Stimulated activated naive B cell treated with anti-CD40 and anti-IgM and Interleukin-4, amounts not matched to agents 10 μg/mL and 1 μg/mL and 100 μg/mL, for 72 hours (primary cell): ENCODE measurements at regions not wholly inside any gene's neighbourhood (a gene's known extent, or its start where the extent isn't known, plus 50 kb on each side); places are given as distances from the start of the nearest gene placed in this dataset.

Experiments
- ATAC-seq, 2 donors: fragments of 150-1000 bp; cut with Tn5 transposase; replicated peaks; 2 replicates each; pipeline ENCODE4 v1.10.0; 2021; ENCODE audit warnings: moderate library complexity in 1 of 2
- DNase-seq: peaks from one replicate; pipeline ENCODE4 v3.0.0; 2021
- H3K27ac Mint-ChIP-seq: one replicate; pipeline ENCODE4 v1.8.0; 2022; ENCODE audit warnings: mild to moderate bottlenecking, mixed read lengths
- H3K27me3 Mint-ChIP-seq, 2 donors: one replicate each; pipeline ENCODE4 v1.8.0; 2022; ENCODE audit warnings: mixed read lengths in 2 of 2
- H3K36me3 Mint-ChIP-seq, 2 donors: one replicate each; pipeline ENCODE4 v1.8.0; 2022; ENCODE audit warnings: mixed read lengths in 2 of 2, mild to moderate bottlenecking in 1 of 2
- H3K4me1 Mint-ChIP-seq, 2 donors: one replicate each; pipeline ENCODE4 v1.8.0; 2022; ENCODE audit warnings: mixed read lengths in 2 of 2, mild to moderate bottlenecking in 1 of 2
- H3K4me3 Mint-ChIP-seq, 2 donors: one replicate each; pipeline ENCODE4 v1.8.0; 2022; ENCODE audit warnings: mild to moderate bottlenecking in 2 of 2, mixed read lengths in 2 of 2, moderate library complexity in 1 of 2
- H3K9me3 Mint-ChIP-seq, 2 donors: one replicate each; pipeline ENCODE4 v1.8.0; 2022; ENCODE audit warnings: mixed read lengths in 2 of 2, mild to moderate bottlenecking in 1 of 2

DNA sequence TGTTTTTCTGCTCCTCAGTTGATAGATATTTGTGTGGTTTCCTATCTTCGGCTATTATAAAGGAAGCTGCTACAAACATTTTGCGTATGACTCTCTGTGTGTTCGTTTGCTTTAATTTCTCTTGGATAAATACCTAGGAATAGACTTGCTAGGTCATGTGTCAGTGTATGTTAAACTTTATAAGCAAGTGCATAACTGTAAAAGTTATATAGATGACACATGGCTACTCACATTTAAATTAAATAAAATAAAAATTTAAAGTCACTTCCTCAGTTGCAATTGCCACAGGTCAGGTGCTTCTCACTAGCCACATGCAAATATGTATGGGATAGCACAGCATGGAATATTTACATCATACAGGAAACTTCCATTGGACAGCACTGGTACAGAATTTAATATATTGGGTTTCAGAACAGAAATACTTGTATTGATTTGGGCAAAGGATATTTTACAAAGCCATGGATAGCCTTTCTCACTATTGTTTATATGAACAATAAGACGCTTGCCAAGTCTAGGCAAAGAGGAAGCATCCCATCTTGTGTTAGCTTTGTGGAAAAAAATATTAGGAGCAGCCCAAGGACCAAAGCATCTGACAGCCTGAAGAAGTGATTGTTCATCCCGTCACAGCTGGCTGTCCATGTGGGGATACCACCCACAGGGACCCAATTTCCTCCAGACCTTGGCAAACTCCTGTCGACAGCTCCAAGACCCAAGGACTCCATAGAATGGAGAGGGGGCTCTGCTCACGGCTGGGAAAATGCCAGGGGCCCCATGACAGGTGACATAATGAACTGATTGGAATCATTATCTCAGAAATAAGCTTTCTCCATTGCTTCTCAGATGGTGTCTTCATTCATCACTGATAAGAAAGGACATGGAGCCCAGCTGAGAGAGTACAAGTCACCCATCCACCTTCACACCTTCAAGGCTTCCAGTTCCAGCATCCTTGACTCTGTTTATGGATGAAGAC lies 196.7 kb downstream of the SH3BP4 start:
- DNase-seq: no peak
- no peaks in the 10 kb centered on the region for H3K4me1 Mint-ChIP-seq
- peaks cover 19 to 60% of the 10 kb centered on the region in 2 donors for H3K27me3 Mint-ChIP-seq
- H3K27ac Mint-ChIP-seq: no peak overlapping the region
- ATAC-seq: no peak
- no peak overlapping the region for H3K4me3 Mint-ChIP-seq
- peaks cover 4 to 8% of the 10 kb centered on the region in 2 donors for H3K9me3 Mint-ChIP-seq
- H3K36me3 Mint-ChIP-seq: no peaks in the 10 kb centered on the region

DNA sequence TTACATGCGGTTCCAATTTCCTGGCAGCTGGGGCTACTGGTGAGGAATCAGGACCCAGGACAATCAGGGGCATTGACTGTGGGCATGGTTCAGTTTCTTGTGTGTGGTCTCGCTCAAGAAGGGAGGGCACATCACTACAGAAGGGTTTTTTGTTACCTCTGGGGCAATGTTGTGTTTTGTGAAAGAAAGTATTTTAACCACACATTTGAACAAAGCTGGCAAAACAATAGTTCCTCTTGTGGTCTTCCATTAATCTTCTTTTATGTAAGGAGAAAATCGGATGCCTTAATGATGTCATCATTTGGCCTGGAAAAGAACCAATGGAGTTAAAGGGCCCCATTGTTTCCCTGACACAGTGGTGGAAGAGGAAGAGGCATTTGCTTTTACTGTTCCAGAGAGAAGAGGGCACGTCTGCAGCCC lies 197.4 kb downstream of the SH3BP4 start:
- peaks cover 4 to 8% of the 10 kb centered on the region in 2 donors for H3K9me3 Mint-ChIP-seq
- H3K4me3 Mint-ChIP-seq: no peak overlapping the region
- no peak overlapping the region for H3K27ac Mint-ChIP-seq
- H3K36me3 Mint-ChIP-seq: no peaks in the 10 kb centered on the region
- no peaks in the 10 kb centered on the region for H3K4me1 Mint-ChIP-seq
- DNase-seq: no peak
- no peak for ATAC-seq
- H3K27me3 Mint-ChIP-seq: peaks cover 15 to 57% of the 10 kb centered on the region in 2 donors

- H3K9me3 Mint-ChIP-seq: peaks cover 4 to 8% of the 10 kb centered on the region in 2 donors
- peaks cover 14 to 57% of the 10 kb centered on the region in 2 donors for H3K27me3 Mint-ChIP-seq
- no peak for DNase-seq
- H3K4me1 Mint-ChIP-seq: no peaks in the 10 kb centered on the region
- H3K36me3 Mint-ChIP-seq: no peaks in the 10 kb centered on the region
- H3K27ac Mint-ChIP-seq: no peak overlapping the region
- H3K4me3 Mint-ChIP-seq: no peak overlapping the region
- ATAC-seq: no peak
Observed at GRCh38 chr2:235149736-235150135, 197.9 kb downstream of the SH3BP4 start.

DNA sequence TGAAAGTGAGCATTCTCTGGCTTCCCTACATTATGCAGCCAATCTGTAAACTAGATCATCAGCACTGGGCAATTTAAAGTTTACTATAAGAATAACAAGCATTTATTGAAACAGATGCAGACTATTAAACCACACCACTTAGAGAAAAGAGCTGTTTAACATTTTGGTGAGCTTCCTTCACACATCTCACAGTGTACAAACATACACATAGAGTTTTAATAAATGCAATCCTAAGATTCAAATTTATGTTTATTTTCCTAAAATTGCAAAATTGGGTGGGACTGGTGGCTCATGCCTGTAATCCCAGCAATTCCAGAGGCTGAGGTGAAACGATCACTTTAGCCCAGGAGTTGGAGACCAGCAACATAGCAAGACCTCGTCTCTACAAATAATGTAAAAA lies 199.3 kb downstream of the SH3BP4 start:
- no peak for DNase-seq

DNA sequence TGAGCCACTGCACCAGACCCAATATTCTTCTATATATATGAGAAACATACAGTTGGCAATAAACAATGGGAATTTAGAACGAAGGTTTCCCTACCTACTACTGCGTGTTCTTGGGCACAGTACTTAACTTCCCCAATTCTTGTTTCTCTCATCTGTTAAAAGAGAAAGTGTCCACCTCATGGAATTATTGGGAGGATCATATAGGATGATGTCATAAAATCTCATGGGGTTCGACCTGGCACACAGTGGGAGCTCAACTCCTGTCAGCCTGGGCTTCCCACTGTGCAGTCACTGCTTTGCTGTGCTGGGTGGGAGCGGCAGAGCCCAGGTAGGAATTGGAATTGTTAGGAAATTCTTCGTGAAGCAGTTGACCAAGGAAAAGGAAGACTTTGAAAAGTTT lies 203.3 kb downstream of the SH3BP4 start:
- Mint-ChIP-seq H3K4me3 (no peak overlapping the region), H3K9me3 (no peaks in the 10 kb centered on the region), H3K27me3 (peaks cover 22 to 59% of the 10 kb centered on the region in 2 donors), H3K27ac (no peak overlapping the region), H3K4me1 (no peaks in the 10 kb centered on the region), H3K36me3 (no peaks in the 10 kb centered on the region)
- ATAC-seq: no peak
- DNase-seq: no peak

More for the DNA sequence above, 199.3 kb downstream of the SH3BP4 start:
- Mint-ChIP-seq H3K27me3 (peaks cover 14 to 53% of the 10 kb centered on the region in 2 donors), H3K27ac (no peak overlapping the region), H3K36me3 (no peaks in the 10 kb centered on the region), H3K9me3 (peaks cover 0 to 1% of the 10 kb centered on the region in 2 donors), H3K4me3 (no peak overlapping the region), H3K4me1 (no peaks in the 10 kb centered on the region)
- ATAC-seq: no peak

- no peak for ATAC-seq
- H3K4me1 Mint-ChIP-seq: no peaks in the 10 kb centered on the region
- H3K9me3 Mint-ChIP-seq: no peaks in the 10 kb centered on the region
- H3K27me3 Mint-ChIP-seq: peaks cover 29 to 58% of the 10 kb centered on the region in 2 donors
- no peak for DNase-seq
- H3K36me3 Mint-ChIP-seq: no peaks in the 10 kb centered on the region
- H3K27ac Mint-ChIP-seq: no peak overlapping the region
- H3K4me3 Mint-ChIP-seq: no peak overlapping the region
Observed at GRCh38 chr2:235156055-235156454, 204.2 kb downstream of the SH3BP4 start.

DNA sequence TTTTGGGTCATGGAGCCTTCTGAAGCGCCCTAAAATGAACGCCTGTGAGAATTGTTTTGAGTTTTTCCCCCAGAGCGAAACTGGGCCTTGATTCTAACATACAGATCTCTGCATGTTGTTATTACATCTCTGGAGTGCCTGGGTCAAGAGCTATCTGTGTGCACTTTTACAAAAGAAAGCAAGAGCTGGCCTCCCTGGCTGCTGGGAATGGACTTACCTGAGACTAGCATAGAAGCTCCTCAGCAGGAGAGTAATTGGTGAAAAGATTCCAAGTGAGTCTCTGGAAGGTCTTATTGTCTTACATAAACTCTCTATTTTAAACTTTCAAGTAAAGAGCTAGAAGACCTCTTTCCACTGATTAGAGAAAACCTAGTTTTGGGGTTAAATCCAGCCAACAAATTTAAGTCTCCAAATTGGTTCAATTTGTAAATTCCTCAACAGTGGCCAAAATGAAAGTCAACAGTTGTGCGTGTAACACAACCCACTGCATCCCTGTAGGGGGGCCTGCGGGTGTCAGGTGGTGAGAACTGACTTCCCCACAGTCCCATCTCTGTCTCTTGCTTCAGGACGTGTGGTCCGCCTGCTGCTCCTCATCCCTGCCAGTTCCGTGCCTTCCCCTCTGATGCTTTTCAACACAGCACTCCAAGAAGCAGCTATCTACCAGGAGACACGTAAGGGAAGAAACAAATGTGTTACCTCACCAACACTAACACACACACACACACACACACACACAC lies 206.1 kb downstream of the SH3BP4 start:
- ATAC-seq: no peak
- Mint-ChIP-seq H3K9me3 (no peaks in the 10 kb centered on the region), H3K27ac (no peak overlapping the region), H3K4me3 (no peak overlapping the region), H3K27me3 (peaks cover 35 to 56% of the 10 kb centered on the region in 2 donors), H3K4me1 (no peaks in the 10 kb centered on the region), H3K36me3 (no peaks in the 10 kb centered on the region)
- DNase-seq: no peak

DNA sequence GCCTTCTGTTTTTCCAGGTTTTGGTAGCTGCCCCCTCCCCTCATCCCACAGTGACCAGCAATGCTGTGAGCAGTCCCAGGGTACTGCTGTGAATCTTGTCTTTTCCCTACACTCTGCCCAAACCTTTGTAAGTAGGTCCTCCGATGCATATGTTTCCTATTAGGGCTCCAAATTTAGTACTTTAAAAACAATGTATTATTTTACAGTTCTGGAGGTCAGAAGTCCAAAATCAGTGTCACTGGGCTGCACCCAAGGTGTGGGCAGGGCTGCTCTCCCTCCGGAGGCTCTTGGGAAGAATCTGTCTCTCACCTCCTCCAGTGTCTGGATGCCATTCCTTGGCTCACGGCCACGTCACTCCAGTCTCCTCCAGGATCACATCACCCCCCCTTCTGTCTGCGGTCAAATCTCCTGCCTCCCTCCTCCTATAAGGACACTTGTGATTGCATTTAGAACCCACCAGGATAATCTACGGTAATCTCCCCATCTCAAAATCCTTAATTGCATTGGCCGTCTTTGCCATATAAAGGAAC lies 208.5 kb downstream of the SH3BP4 start:
- H3K4me1 Mint-ChIP-seq: no peaks in the 10 kb centered on the region
- no peaks in the 10 kb centered on the region for H3K9me3 Mint-ChIP-seq
- no peak overlapping the region for H3K4me3 Mint-ChIP-seq
- ATAC-seq (no peak), DNase-seq (no peak)
- H3K27me3 Mint-ChIP-seq: peaks cover 40 to 57% of the 10 kb centered on the region in 2 donors
- H3K27ac Mint-ChIP-seq: no peak overlapping the region
- no peaks in the 10 kb centered on the region for H3K36me3 Mint-ChIP-seq

DNA sequence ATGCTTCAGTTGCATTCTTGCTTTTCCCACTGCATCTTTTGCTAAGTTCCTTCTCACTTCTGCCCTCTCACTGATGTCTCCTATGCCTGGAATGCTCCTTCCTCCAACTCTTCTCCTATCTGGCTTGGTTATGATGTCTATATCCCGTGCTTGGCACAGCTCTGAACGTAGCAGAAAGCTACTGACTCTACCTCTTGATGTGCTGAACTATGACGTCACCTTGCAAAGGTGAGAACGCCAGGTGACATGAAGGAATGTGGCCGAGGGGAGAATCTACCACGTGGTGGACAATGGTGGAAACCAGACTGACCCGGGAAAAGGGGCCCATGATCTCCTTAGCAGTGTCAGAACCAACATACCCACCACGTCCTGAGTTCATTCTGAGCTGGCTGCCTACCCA lies 209.7 kb downstream of the SH3BP4 start:
- Mint-ChIP-seq H3K27ac (no peak overlapping the region), H3K9me3 (no peaks in the 10 kb centered on the region), H3K4me1 (no peaks in the 10 kb centered on the region), H3K36me3 (no peaks in the 10 kb centered on the region), H3K4me3 (no peak overlapping the region), H3K27me3 (peaks cover 41 to 62% of the 10 kb centered on the region in 2 donors)
- ATAC-seq (no peak), DNase-seq (no peak)

DNA sequence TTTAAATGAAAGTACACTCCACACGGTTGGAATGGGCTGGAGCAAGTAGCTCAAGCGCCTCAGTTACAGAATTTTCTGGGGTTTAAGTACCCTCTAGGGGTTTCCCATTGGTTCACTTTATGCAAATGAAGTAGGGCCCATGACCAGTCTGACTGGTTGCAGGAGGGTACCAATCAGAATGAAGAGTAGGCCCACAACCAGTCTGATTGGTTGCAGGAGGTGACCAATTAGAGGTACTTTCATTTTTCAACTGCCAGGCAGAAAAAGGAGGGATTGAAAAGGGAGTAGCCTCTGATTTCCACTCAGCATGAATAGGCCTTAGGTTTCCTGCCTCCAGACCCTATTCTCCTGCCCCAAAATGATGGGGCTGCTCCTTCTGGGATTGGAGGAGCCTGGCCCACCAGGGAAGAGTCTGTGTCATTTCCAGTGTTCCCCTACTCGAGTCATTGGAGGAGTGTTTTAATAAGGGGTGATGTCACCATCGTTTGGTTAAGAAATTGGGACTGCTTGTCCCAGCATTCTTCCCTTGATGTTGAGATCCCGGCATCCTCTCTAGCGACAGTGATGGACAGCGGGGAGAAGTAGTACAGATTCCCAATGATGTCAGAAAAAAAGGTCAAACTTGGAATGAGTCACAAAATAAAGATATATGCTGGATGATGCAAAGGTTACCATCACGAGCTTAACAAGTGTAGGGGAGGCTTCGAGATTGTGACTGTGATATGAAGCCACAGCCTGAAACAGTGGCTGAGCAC lies 210.4 kb downstream of the SH3BP4 start:
- Mint-ChIP-seq H3K4me3 (no peak overlapping the region), H3K27me3 (peaks cover 34 to 59% of the 10 kb centered on the region in 2 donors), H3K27ac (no peak overlapping the region), H3K9me3 (no peaks in the 10 kb centered on the region), H3K36me3 (no peaks in the 10 kb centered on the region), H3K4me1 (no peaks in the 10 kb centered on the region)
- DNase-seq (no peak), ATAC-seq (no peak)

GRCh38 chr2:235162837-235163197 lies 211.0 kb downstream of the SH3BP4 start:
- ATAC-seq: no peak
- no peak overlapping the region for H3K27ac Mint-ChIP-seq
- DNase-seq: no peak
- peaks cover 34 to 57% of the 10 kb centered on the region in 2 donors for H3K27me3 Mint-ChIP-seq
- no peak overlapping the region for H3K4me3 Mint-ChIP-seq
- no peaks in the 10 kb centered on the region for H3K9me3 Mint-ChIP-seq
- H3K4me1 Mint-ChIP-seq: no peaks in the 10 kb centered on the region
- no peaks in the 10 kb centered on the region for H3K36me3 Mint-ChIP-seq

- Mint-ChIP-seq H3K36me3 (no peaks in the 10 kb centered on the region), H3K4me3 (no peak overlapping the region), H3K4me1 (no peaks in the 10 kb centered on the region), H3K27ac (no peak overlapping the region), H3K27me3 (peaks cover 26 to 45% of the 10 kb centered on the region in 2 donors), H3K9me3 (peaks cover 3 to 5% of the 10 kb centered on the region in 2 donors)
- DNase-seq (no peak), ATAC-seq (no peak)
Observed at GRCh38 chr2:235165136-235165535, 213.3 kb downstream of the SH3BP4 start.

DNA sequence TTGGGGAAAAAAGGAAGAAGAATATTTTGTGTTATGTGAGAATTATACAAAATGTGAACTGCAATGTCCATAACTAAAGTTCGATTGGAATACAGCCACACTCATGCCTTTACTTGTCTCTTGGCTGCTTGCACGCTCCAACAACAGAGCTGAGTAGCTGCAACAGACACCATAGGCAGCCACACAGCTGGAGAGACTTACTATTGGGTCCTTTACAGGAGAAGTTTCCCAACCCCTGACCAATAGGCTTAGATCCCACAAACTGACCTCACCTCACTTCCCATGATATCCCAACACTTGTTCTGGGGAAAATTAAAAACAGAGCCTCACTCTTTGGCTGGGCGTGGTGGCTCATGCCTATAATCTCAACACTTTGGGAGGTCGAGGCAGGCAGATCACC lies 213.8 kb downstream of the SH3BP4 start:
- no peak overlapping the region for H3K4me3 Mint-ChIP-seq
- no peak overlapping the region for H3K27ac Mint-ChIP-seq
- peaks cover 3 to 5% of the 10 kb centered on the region in 2 donors for H3K9me3 Mint-ChIP-seq
- peaks cover 22 to 40% of the 10 kb centered on the region in 2 donors for H3K27me3 Mint-ChIP-seq
- H3K36me3 Mint-ChIP-seq: no peaks in the 10 kb centered on the region
- no peaks in the 10 kb centered on the region for H3K4me1 Mint-ChIP-seq
- ATAC-seq: no peak
- DNase-seq: no peak
